ENCODE measurements at regions not wholly inside any gene's neighbourhood (a gene's known extent, or its start where the extent isn't known, plus 50 kb on each side); places are given as distances from the start of the nearest gene placed in this dataset.

GRCh38 chr15:88375234-88375927 lies 91.8 kb downstream of the MRPL46 start:
- Mint-ChIP-seq H3K27me3 (peaks cover 32 to 37% (median 36%) of the 10 kb centered on the region in 3 donors), H3K9me3 (no peaks in the 10 kb centered on the region), H3K27ac (no peak overlapping the region), H3K4me1 (no peaks in the 10 kb centered on the region), H3K4me3 (no peak overlapping the region), H3K36me3 (no peaks in the 10 kb centered on the region)
- DNase-seq: no peak
- ATAC-seq (ENCODE audit: low read depth in 2 of 2): no peak

- no peak overlapping the region for H3K4me3 Mint-ChIP-seq
- H3K27me3 Mint-ChIP-seq: peaks cover 0 to 22% (median 3%) of the 10 kb centered on the region in 3 donors
These were observed 102.1 kb downstream of the MRPL46 start for GRCh38 chr15:88365124-88365523.

GRCh38 chr15:88348579-88349230 lies 92.2 kb upstream of the NTRK3 start:
- H3K9me3 Mint-ChIP-seq: peaks cover 6 to 28% (median 21%) of the 10 kb centered on the region in 7 donors
- H3K27ac Mint-ChIP-seq: no peak overlapping the region
- peaks cover 5 to 6% (median 5%) of the 10 kb centered on the region in 3 donors for H3K4me1 Mint-ChIP-seq
- peaks cover 0 to 10% (median 0%) of the 10 kb centered on the region in 3 donors for H3K27me3 Mint-ChIP-seq
- H3K4me3 Mint-ChIP-seq: no peak overlapping the region
- DNase-seq (no peak), ATAC-seq (ENCODE audit: low read depth in 2 of 2) (no peak)
- peaks cover 9% of the 10 kb centered on the region in 2 donors for H3K36me3 Mint-ChIP-seq

More at GRCh38 chr15:88365124-88365523, 102.1 kb downstream of the MRPL46 start:
- peaks cover 0 to 4% (median 1%) of the 10 kb centered on the region in 7 donors for H3K9me3 Mint-ChIP-seq
- H3K4me1 Mint-ChIP-seq: peaks cover 4 to 12% (median 7%) of the 10 kb centered on the region in 3 donors
- no peaks in the 10 kb centered on the region for H3K36me3 Mint-ChIP-seq
- no peak for ATAC-seq (ENCODE audit: low read depth in 2 of 2)
- DNase-seq: no peak
- no peak overlapping the region for H3K27ac Mint-ChIP-seq

- ATAC-seq (ENCODE audit: low read depth in 2 of 2) (no peak), DNase-seq (no peak)
- no peak overlapping the region for H3K4me3 Mint-ChIP-seq
- peak overlapping the region in 1 of 6 donors; percentile 42 for H3K27ac Mint-ChIP-seq
- H3K27me3 Mint-ChIP-seq: peaks cover 0 to 10% (median 4%) of the 10 kb centered on the region in 3 donors
- H3K36me3 Mint-ChIP-seq: no peaks in the 10 kb centered on the region
- H3K4me1 Mint-ChIP-seq: peaks cover 5 to 6% (median 5%) of the 10 kb centered on the region in 3 donors
- peaks cover 0 to 2% (median 0%) of the 10 kb centered on the region in 7 donors for H3K9me3 Mint-ChIP-seq
These were observed 89.4 kb upstream of the NTRK3 start for GRCh38 chr15:88345962-88346361.

- Mint-ChIP-seq H3K4me3 (no peak overlapping the region), H3K4me1 (peaks cover 5 to 6% (median 5%) of the 10 kb centered on the region in 3 donors), H3K27me3 (peaks cover 0 to 10% (median 4%) of the 10 kb centered on the region in 3 donors), H3K36me3 (no peaks in the 10 kb centered on the region), H3K27ac (no peak overlapping the region), H3K9me3 (no peaks in the 10 kb centered on the region)
- ATAC-seq (ENCODE audit: low read depth in 2 of 2): no peak
- no peak for DNase-seq
These were observed 88.2 kb upstream of the NTRK3 start for GRCh38 chr15:88344786-88345185.

GRCh38 chr15:88342666-88343065 lies 86.1 kb upstream of the NTRK3 start:
- ATAC-seq (ENCODE audit: low read depth in 2 of 2) (no peak), DNase-seq (no peak)
- no peaks in the 10 kb centered on the region for H3K4me1 Mint-ChIP-seq
- peaks cover 0 to 15% (median 11%) of the 10 kb centered on the region in 3 donors for H3K27me3 Mint-ChIP-seq
- H3K36me3 Mint-ChIP-seq: no peaks in the 10 kb centered on the region
- no peaks in the 10 kb centered on the region for H3K9me3 Mint-ChIP-seq
- H3K4me3 Mint-ChIP-seq: no peak overlapping the region
- no peak overlapping the region for H3K27ac Mint-ChIP-seq

- Mint-ChIP-seq H3K9me3 (no peaks in the 10 kb centered on the region), H3K27me3 (peaks cover 0 to 15% (median 11%) of the 10 kb centered on the region in 3 donors), H3K27ac (no peak overlapping the region), H3K4me3 (no peak overlapping the region), H3K4me1 (no peaks in the 10 kb centered on the region), H3K36me3 (no peaks in the 10 kb centered on the region)
- ATAC-seq (ENCODE audit: low read depth in 2 of 2): no peak
- no peak for DNase-seq
These were observed 85.1 kb upstream of the NTRK3 start for GRCh38 chr15:88341653-88342052.

- no peaks in the 10 kb centered on the region for H3K36me3 Mint-ChIP-seq
- H3K27ac Mint-ChIP-seq: no peak overlapping the region
- no peak for DNase-seq
- no peaks in the 10 kb centered on the region for H3K9me3 Mint-ChIP-seq
- H3K4me3 Mint-ChIP-seq: no peak overlapping the region
- no peaks in the 10 kb centered on the region for H3K4me1 Mint-ChIP-seq
- peaks cover 4 to 17% (median 11%) of the 10 kb centered on the region in 3 donors for H3K27me3 Mint-ChIP-seq
- no peak for ATAC-seq (ENCODE audit: low read depth in 2 of 2)
These were observed 84.5 kb upstream of the NTRK3 start for GRCh38 chr15:88341006-88341405.

- Mint-ChIP-seq H3K36me3 (no peaks in the 10 kb centered on the region), H3K4me3 (no peak overlapping the region), H3K9me3 (peaks cover 0 to under 1% (median 0%) of the 10 kb centered on the region in 7 donors), H3K27ac (no peak overlapping the region), H3K27me3 (peaks cover 12 to 39% (median 29%) of the 10 kb centered on the region in 3 donors), H3K4me1 (no peaks in the 10 kb centered on the region)
- no peak for DNase-seq
- no peak for ATAC-seq (ENCODE audit: low read depth in 2 of 2)
These were observed 81.5 kb upstream of the NTRK3 start for GRCh38 chr15:88337993-88338392.

GRCh38 chr15:88335074-88335473 lies 78.5 kb upstream of the NTRK3 start:
- Mint-ChIP-seq H3K27me3 (peaks cover 18 to 38% (median 28%) of the 10 kb centered on the region in 3 donors), H3K27ac (no peak overlapping the region), H3K4me3 (no peak overlapping the region), H3K4me1 (no peaks in the 10 kb centered on the region), H3K9me3 (peaks cover 0 to 4% (median 0%) of the 10 kb centered on the region in 7 donors), H3K36me3 (no peaks in the 10 kb centered on the region)
- ATAC-seq (ENCODE audit: low read depth in 2 of 2) (no peak), DNase-seq (no peak)

- Mint-ChIP-seq H3K36me3 (no peaks in the 10 kb centered on the region), H3K4me1 (no peaks in the 10 kb centered on the region), H3K27ac (no peak overlapping the region), H3K27me3 (peaks cover 18 to 38% (median 28%) of the 10 kb centered on the region in 3 donors), H3K9me3 (peaks cover 0 to 4% (median 0%) of the 10 kb centered on the region in 7 donors), H3K4me3 (no peak overlapping the region)
- DNase-seq: no peak
- no peak for ATAC-seq (ENCODE audit: low read depth in 2 of 2)
These were observed 77.9 kb upstream of the NTRK3 start for GRCh38 chr15:88334436-88334835.

- Mint-ChIP-seq H3K9me3 (peaks cover 0 to 4% (median 0%) of the 10 kb centered on the region in 7 donors), H3K4me1 (no peaks in the 10 kb centered on the region), H3K36me3 (no peaks in the 10 kb centered on the region), H3K4me3 (no peak overlapping the region), H3K27me3 (peaks cover 24 to 44% (median 24%) of the 10 kb centered on the region in 3 donors), H3K27ac (no peak overlapping the region)
- ATAC-seq (ENCODE audit: low read depth in 2 of 2) (no peak), DNase-seq (no peak)
These were observed 74.8 kb upstream of the NTRK3 start for GRCh38 chr15:88331291-88331690.

GRCh38 chr15:88326924-88327323 lies 70.4 kb upstream of the NTRK3 start:
- Mint-ChIP-seq H3K9me3 (peaks cover 0 to 3% (median 0%) of the 10 kb centered on the region in 7 donors), H3K4me1 (no peaks in the 10 kb centered on the region), H3K27ac (no peak overlapping the region), H3K27me3 (peaks cover 13 to 22% (median 19%) of the 10 kb centered on the region in 3 donors), H3K36me3 (no peaks in the 10 kb centered on the region), H3K4me3 (no peak overlapping the region)
- no peak for DNase-seq
- ATAC-seq (ENCODE audit: low read depth in 2 of 2): no peak

- Mint-ChIP-seq H3K4me3 (no peak overlapping the region), H3K27ac (no peak overlapping the region)
These were observed 68.2 kb upstream of the NTRK3 start for GRCh38 chr15:88324741-88325065.

More at GRCh38 chr15:88324741-88325065, 68.2 kb upstream of the NTRK3 start:
- no peak for DNase-seq
- no peaks in the 10 kb centered on the region for H3K4me1 Mint-ChIP-seq
- ATAC-seq (ENCODE audit: low read depth in 2 of 2): no peak
- no peaks in the 10 kb centered on the region for H3K36me3 Mint-ChIP-seq
- H3K27me3 Mint-ChIP-seq: peaks cover 25 to 35% (median 28%) of the 10 kb centered on the region in 3 donors
- H3K9me3 Mint-ChIP-seq: peaks cover 0 to 7% (median 1%) of the 10 kb centered on the region in 7 donors
